Medulla oblongata (tissue), 1 donor: ENCODE measurements at regions not wholly inside any gene's neighbourhood (a gene's known extent, or its start where the extent isn't known, plus 50 kb on each side); places are given as distances from the start of the nearest gene placed in this dataset.
A peak's percentile ranks its signal among the peaks of the same experiment; 100 is the strongest.
"Not testable (repeated sequence)": the region's sequence is repeated elsewhere in the genome, so short reads cannot be mapped to it uniquely, and the experiment has no call there.

Experiments used
- DNase-seq: peaks from one replicate; pipeline ENCODE4 v3.0.0-alpha.2; 2015; ENCODE audit errors: extremely low spot score

DNA sequence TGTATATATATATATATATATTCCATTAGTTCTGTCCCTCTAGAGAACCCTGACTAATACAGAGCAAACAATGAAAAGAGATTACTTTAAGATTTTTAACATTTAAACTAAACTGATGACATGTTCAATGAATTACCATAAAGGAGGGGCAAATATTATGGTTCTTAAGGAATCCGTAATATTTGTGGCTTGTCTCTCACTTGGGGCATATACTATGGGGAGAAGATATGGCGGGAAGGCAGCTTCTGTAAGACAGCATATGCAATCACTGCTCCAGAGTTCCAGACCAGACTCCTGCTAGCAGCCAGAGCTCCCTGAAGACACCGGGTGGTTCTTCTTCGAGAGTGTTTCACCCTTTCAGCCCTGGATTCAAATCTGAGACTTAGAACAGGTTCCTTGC lies 321.1 kb upstream of the NT5E start:
- DNase-seq: no peak

DNA sequence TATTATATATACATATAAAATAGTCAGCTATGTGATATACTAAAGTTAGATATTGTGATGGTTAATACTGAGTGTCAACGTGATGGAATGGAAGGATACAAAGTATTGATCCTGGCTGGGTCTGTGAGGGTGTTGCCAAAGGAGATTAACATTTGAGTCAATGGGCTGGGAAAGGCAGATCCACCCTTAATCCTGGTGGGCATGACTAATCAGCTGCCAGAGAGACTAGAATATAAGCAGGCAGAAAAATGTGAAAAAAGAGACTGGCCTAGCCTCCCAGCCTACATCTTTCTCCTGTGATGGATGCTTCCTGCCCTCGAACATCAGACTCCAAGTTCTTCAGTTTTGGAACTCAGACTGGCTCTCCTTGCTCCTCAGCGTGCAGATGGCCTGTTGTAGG lies 321.6 kb upstream of the NT5E start:
- not testable (repeated sequence) for DNase-seq

DNA sequence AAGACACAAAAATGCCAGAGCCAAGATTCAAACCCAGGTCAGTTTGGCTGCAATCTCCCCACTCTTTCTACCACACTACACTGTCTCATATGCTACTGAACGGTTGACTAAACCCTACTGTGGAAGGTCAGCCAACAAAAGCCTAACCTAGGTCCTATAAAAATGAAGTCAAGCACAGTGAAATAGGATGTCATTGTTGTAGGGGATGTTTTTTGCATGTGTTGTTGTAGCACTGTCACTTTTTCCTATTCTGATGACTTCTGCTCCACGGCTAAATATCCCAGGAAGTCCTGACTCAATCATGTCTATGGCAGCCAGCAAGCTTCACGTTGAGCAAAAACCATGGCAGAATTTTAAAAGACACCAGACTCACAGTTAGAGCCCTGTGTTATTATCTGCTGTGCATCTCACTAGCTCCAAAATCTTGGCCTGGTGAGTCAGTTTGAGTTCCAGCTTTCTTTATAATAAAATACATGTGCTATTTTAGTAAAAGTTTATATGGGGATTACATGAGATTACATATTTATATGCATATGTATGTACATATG lies 322.1 kb upstream of the NT5E start:
- no peak for DNase-seq

DNA sequence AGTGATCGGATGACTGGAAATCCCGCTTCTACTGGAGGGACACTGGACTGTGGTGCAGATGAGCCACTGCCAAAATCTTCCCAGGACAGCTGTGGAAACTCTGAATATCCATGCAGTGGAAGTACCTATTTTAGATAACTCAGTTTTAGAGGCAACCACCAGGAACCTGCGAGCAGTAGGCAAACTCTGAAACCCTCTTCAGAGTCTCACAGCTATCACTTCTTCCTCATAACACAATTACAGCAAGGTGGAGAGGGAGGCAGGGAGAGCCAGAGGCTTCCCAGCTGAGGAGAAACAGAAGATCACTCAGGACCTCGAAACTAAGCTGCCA lies 322.8 kb upstream of the NT5E start:
- no peak for DNase-seq

DNA sequence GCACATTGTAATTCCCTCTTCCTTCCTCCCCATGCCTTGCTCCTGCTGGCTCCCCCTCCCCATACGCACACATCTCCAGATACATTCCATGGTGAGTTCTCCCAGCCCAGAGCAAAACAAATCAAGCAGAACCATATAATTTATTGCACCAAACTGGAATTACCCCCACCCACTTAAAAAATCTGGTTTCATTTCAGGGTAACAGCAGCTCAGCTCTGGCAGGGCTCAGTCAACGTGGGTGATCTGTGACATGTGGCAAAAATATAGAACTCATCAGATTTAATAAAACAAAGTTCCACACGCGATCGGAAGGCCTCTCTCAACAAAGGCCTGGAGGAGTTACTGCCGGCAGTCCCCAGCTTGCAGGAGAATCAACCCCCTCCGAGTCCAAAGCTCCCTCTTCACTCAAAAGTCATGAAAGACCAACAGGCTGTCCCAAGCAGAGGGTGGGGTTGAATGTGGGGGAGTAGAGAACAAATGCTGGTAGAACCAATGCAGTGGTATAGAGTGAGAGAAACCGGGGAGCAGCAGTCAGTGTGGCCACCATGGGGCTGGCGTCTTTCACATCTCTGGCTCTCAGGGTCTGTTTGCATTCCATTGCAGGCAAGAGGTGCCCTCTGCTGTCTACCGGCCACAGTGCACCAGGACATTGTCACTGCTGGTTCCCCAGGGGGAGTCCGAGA lies 323.3 kb upstream of the NT5E start:
- peak; percentile 55 for DNase-seq

DNA sequence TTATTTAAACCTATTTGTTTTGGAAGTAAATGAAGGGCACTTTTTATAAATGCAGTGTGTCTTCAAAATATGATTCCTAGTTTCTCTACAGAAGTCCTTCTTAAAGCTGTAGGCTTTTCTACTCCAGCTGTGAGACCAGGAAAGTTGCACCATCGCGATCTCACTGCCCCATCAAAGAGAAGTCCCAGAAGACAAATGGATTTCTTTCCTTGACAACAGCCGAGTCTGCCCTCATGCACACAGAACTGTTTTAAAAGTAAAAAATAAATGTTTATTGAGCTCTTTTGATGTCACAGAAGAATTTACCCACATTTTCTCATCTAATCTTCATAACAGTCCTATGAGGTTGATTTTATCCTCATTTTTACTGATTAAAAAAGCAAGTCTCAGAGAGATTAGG lies 324.4 kb upstream of the NT5E start:
- DNase-seq: no peak

DNA sequence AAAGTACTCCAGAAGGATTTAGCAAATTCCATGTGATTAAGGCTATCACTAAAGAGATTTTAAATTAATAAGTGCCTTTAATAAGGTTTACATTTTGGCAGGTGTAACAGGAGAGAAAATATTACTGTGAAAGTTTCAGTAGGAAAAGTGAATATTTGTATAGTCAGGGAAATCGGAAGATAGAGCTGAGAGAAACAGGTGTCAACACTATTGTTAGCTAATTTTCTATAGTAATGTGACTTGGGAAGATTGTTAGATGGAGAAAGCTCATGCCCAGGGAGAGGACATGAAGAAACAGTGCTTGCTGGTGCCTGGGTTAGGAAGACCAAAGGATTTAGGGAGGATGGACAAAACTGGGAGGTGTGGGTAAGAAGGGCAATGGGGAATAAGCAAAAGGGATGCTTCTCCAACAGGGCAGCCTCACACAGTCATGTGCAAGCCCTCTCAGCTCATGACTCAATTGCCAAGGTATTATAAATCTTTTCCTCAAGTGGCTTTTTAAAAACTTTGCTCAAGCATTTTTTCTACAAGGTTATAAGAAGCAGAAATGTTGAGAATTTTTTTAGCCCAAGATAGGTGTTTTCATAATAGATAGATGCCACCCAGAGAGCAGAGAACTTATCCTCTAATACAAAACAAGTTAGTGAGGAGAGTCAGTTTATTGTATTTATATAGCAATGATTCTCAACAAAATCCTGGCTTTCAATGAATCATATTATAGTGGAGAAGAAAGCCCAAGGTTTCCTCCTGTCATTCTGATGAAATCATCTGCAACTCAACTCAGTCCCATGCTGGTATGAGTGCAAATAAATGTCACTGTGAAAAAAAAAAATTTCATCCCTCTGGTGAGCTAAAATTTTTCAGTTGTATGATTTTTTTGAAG lies 325.2 kb upstream of the NT5E start:
- DNase-seq: no peak

DNA sequence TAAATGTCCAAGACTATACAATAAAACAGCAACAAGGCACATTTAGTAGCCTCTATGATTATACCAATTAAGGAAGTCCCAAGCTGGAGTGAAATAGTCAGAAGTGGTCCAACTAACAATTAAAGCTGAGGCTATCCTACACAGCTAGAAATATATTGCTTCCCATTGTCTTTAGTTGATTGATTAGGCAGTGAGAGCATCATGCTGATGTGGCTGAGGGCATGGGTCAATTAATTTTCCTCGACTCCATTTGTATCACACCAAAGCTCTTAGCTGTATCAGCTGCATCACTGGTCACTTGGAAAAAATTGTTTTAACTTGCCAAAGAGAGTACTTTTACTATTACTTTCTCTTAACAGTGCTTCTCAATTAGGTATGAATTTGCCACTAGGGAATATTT lies 328.7 kb upstream of the NT5E start:
- DNase-seq: no peak

DNA sequence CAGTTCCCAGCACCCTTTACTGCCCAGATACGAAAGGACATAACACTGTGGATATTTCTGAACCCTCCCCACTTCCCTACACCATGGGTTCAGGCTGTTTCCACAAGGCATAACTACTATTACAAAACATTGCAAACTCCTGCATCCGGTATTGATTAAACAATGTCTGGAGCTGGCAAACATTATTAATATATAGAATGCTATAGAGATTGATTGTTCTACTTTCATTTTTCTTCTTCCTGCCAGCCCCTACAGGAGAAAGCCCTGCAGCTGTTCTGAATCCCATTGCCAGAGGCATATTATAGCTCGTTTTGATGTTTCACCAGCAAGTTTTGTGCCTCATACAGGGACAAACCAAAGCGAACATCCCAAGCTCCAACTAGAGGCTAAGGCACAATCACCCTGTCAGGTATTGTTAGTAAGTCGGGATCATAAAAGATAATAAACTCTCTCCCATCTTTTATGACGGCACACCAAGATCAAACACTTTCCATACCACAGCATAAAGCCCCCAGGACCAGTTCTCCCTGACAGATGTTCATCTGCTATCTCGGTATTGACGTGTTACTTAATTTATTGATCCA lies 331.1 kb upstream of the NT5E start:
- DNase-seq: no peak

DNA sequence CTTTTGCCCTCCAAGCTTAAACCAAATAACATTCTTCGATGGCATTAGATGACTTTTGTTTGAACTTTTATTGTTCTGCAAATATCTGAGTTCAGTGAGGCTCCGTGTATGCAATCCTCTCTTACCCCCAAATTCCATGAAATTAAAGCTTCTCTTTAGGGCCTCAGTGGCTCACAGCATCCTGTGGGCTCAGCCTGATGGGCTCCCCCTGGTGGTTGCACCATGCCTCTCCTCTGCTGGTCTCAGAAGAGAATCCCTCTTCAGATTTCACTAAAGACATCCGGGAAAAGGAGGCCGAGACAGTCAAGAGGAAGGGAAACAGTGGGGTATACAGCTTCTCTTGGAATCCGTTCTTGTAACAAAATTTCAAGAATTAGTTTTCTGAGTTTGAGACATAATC lies 331.6 kb upstream of the NT5E start:
- DNase-seq: no peak

DNA sequence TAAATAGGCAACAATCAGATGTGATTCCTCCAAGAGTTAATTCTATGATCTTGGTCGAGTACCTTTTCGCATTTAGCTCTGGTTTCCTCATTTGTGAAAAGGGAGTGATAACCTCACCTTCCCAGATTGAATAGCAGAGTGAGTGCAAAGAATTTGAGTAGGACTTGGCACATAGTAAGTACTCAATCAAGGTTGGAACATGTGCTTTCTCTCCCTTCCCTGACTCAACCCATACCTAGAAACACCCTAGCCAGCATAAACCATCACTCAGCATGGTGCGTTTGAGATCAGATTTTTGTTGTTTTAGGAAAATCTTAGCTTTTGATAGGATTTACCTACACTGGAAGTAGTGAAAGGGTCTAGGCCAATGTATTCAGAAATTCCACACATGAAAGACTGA lies 333.4 kb upstream of the NT5E start:
- DNase-seq: no peak

DNA sequence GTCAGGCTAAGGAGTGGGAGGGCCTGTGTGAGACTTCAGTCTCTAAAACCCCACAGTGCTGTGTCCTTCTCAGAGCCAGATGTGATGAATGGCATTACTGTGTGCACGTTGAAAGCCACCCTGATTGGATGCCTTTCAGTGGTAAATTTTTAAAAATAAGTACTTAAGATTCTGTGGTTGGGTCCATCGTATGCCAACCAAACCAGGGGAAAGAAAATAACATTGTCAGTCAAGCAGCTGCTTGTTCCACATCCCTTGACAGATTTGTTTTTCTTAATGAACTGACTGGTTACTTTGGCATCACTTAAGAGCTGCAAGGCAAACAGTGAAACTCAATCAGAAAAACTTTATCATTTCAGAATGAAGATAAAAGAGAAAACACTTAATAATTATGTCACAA lies 334.0 kb upstream of the NT5E start:
- no peak for DNase-seq

DNA sequence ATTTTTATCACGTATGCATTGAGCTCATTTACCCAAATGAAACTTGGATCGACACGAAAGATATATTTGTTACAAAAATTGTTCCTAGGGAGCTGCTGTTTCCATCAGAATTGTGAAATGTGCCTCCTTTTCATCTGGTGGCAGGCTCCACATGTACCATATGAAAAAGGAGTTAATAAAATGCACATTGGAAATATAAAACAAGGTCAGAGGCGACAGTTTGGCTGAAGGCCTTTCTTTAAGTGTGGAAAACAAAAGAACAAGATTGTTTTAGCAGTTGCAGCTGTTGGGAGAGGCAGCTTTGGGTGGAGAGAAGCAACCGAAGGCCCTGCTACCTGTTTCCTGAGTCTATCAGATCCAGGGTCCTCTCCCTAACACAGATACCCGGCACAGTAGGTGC lies 334.5 kb upstream of the NT5E start:
- no peak for DNase-seq

DNA sequence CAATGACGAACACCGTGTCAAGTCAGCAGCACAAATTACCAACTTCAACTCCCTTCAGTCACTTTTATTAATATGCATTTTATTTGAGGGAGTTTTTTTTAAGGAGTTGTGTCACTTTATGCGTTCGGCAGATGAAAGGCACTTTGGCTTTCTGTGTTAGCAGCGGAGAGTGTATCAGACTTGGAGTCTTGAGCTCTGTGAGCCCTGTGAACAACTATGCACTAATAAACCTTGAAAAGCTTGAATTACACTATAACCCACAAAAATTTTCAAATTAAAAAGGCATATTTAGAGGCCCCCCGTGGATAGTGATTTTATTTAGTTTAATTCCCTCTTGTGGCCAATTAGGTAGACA lies 335.3 kb upstream of the NT5E start:
- no peak for DNase-seq

DNA sequence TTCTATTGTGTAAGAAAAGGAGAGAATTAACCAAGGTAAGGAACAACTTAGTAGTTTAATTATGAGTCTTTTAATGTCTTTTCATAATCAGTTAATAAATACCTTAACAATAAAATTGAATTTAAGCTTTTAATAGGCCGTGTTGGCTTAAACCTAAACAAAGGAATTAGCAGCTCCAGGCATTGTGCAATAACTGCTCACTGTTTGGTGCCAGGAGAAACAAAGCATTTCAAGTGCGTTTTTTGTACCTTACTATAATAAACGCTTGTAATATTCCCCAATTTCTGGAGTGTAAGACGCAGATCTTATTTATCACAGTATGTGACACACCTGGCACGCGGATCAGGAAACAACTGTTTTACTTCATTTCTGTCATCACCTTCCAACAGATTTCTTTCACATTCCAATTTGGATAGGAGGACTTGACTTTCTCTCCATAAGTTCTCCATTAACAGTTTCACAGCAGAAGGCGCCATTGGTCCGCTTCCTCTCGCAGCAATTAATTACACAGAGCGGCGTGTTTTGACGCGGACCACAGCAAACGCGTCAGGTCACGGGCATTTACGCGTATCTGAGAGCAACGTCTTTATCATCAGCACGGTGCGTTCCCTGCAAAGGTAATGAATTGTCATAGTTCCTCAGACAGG lies 335.8 kb upstream of the NT5E start:
- DNase-seq: no peak

DNA sequence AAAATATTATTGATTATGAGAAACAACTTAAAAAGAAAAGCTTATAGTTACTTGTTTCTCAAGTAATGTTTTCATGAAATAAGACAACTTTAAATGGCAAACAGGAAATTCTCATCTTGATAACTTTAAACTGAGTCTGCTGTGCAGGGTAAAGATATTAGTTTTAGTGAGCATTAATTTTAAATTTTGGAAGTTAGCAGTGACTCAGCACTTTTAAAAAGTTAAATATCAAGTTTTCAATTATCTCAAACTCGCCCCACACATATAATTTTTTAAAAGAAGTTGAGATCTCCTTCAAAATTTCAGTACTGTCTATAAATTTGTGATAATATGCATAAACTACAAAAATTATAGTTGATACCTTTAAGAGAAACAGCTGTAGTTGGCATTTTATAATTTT lies 337.3 kb upstream of the NT5E start:
- DNase-seq: no peak

DNA sequence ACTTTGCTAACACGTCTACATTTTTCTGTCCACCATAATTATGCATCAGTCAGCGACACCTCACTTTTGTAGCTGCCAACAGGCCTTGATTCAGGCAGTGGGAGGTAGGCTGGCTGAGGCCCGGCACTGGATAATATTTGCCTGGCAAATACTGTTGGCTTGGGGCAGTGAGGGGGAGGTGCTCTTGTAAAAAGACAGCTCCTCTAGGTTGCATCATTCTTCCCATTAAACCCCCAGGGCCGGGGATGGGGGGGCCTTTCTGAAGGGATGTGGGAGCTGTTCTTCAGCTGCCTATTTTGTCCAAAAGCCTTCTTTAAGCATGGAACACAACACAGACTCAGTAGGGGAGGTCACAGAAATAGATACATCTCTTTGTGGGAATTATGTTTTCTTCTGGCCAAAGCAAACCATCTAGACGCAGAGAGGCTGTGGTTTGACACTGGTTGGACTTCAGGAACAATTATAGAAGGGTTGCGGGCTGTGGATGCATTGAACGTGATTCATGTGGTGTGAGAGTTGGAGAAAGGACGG lies 338.3 kb upstream of the NT5E start:
- DNase-seq: no peak

DNA sequence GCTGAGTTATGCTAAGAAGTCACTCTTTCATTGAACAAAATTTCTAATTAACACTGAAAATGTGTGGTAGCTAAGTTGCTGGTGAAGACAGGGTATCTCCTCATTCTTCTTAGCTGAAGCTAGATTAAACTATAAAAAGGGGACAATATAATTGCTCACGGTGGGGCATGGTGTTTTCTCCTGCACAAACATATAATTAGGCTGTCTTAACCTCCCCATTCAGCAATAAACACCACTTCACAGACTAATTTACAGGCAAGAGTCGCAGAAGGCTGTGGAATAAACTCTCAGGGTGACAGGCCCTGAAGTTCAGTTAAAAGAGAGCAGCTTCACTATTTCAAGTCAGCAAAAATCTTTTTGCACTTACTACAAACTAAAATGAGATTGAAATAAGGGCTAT lies 338.9 kb upstream of the NT5E start:
- no peak for DNase-seq

DNA sequence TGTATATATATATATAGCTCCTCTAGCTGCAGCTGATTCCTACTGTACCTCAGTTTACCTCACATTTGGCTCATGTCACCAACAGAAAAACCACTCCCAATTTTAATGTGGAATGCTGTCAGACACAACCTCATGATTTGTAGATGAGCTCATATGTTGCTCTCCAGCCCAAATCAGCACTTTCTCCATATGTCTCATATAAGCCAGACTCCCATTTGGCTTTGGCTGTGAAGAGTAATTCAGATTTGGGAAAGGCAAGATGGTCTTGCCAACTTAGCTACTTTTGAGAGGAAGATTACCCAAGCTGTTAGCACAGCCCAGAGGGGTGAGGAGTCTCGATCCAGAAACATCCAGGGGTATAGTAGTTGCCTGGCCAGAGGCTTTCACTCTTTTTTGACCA lies 342.2 kb upstream of the NT5E start:
- no peak for DNase-seq

DNA sequence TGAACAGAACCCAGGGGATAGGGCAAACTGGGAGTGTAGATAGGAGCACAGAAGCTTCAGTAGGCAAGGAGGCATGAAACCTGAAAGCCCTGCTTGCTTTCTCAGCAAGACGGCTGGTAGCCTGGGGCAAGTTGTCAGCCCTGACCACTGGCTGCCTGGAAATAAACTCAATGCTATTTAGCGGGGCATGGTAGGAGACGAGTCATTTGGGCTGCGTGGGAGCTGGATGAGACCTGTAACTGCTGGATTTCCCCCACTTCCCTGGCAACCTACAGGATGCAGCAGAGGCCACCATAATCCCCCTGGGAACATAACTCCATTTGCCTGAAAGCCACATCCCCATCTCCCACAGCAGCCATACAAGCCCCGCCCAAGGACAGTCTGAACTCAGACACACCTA lies 332.6 kb upstream of the TBX18 start:
- no peak for DNase-seq

DNA sequence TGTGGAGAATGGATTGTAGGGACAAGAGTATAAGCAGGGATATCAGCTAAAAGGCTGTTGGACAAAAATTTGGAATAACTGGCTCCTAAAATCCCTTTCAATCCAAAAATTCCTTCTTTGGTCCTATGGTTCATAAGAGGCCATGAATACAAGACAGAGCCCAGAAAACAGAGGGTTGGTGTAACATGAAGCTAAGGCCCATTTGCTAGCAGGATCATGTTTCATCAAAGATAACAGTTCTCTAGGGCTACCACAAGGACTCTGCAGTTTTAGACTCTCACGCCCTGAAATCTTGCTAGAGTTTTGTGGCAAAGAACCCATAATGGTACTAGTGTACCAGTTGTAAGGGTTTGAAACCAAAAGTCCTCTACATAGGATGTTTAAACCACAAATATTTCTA lies 327.8 kb upstream of the TBX18 start:
- no peak for DNase-seq

DNA sequence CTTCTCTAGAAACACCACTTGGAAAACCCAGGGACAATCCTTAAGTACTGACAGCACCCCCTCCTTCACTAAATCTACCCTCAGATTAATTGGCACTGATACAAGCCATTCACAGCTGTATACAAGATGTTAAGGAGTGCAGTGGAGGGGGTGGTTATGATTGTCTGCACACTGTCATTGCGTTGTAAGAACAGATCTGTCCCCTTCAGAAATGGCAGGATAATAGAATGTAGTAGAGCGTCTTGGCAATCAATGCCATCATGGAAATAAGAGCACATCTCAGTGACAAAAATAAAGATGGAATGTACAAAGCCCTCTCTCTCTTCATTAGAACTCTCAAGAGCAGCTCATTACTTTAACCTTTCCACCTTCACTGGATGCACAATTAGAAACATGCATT lies 324.9 kb upstream of the TBX18 start:
- no peak for DNase-seq
